ENCODE measurements at regions not wholly inside any gene's neighbourhood (a gene's known extent, or its start where the extent isn't known, plus 50 kb on each side); places are given as distances from the start of the nearest gene placed in this dataset.

DNA sequence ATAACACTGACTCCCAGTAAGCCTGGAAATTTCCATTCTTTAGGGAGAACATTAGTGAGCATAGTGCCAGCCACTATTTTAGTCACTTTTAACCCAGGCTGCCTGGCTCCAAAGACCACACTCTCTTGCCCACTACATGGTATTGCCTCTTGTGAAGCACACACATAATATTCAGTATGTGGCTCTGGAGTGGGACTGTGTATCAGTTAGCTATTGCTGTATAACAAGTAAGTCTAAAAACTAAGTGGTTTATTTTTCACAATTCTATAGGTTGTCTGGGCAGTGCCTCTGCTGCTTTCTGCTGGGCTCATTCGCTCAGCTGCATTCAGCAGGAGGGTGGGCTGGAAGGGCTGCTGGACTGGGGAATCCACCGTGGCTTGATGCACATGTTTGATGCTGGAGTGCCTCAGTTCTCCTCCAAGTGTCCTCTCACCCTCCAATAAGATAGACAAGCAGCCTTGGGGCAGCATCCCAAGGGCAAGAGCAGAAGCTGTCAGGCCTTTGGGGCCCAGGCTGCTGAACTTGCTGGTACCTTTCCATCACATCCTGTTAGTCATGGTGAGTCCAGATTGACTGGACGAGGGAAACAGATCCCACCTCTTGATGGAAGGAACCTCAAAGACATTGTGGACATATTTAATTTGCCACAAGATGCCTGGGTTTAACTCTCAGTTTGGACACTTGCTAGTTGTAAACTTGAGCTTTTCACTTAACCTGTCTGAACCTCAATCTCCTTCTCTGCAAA, 66.6 kb upstream of the TLE3 start:
- ATAC-seq (no peak), DNase-seq (ENCODE audit: low read depth, low spot score) (no peak), FAIRE-seq (no peak)
- WGBS (ENCODE audit: insufficient coverage, insufficient replicate concordance, low lambda C conversion rate, missing lambda C conversion rate) = 5% methylated on average over 3 of the region's 3 CpGs
- Histone ChIP-seq H3K36me3 (ENCODE audit: control insufficient read depth in 2 of 2, insufficient read depth in 2 of 2, low read length in 1 of 2) (no peaks in the 10 kb centered on the region), H2AFZ (ENCODE audit: control insufficient read depth, low read depth, low read length) (no peak overlapping the region), H3K27ac (ENCODE audit: control insufficient read depth, insufficient read depth) (no peak overlapping the region), H3K27me3 (replicated peaks in 1 of 2; ENCODE audit: control insufficient read depth in 2 of 2, insufficient read depth in 2 of 2, low read length in 1 of 2) (0 out of 4 replicates have a peak, but pooled peaks cover 0 to 2% of the 10 kb centered on the region in 2 experiments), H3K79me2 (ENCODE audit: control insufficient read depth, insufficient read depth, low read length) (no peaks in the 10 kb centered on the region), H3K4me2 (ENCODE audit: control insufficient read depth, insufficient read depth) (no peak overlapping the region), H3K4me1 (ENCODE audit: control insufficient read depth, insufficient read depth, low read length) (no peaks in the 10 kb centered on the region), H3K9ac (ENCODE audit: control insufficient read depth, insufficient read depth, low read length) (no peak overlapping the region), H3K4me3 (no peak overlapping the region), H3K9me3 (replicated peaks; ENCODE audit: control insufficient read depth, insufficient read depth, low read length) (peaks cover 2% of the 10 kb centered on the region; the same call in 1 of the 3 replicates), H4K20me1 (ENCODE audit: control insufficient read depth, insufficient read depth) (no peaks in the 10 kb centered on the region)
- ChIA-PET POLR2A (no interaction called here), RAD21 (ENCODE audit: unreplicated experiment) (no interaction called here), SMC1A (ENCODE audit: uncharacterized antibody, unreplicated experiment) (no interaction called here), CTCF (no interaction called here)
- in situ Hi-C loops (cut with MboI) = no loop called here
- no TSS peak for BruUV-seq (replicated peaks)
- intact Hi-C loops (cut with micrococcal nuclease; ENCODE audit: unreplicated experiment) = no loop called here
- TF ChIP-seq, protein P1, sequence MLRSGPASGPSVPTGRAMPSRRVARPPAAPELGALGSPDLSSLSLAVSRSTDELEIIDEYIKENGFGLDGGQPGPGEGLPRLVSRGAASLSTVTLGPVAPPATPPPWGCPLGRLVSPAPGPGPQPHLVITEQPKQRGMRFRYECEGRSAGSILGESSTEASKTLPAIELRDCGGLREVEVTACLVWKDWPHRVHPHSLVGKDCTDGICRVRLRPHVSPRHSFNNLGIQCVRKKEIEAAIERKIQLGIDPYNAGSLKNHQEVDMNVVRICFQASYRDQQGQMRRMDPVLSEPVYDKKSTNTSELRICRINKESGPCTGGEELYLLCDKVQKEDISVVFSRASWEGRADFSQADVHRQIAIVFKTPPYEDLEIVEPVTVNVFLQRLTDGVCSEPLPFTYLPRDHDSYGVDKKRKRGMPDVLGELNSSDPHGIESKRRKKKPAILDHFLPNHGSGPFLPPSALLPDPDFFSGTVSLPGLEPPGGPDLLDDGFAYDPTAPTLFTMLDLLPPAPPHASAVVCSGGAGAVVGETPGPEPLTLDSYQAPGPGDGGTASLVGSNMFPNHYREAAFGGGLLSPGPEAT (IDR thresholded peaks at IDR 0.05; ENCODE audit: low read depth) = no peak
- TF ChIP-seq DPF2 (IDR thresholded peaks at IDR 0.05) = no peak
- no peak for TF ChIP-seq YBX1 (IDR thresholded peaks at IDR 0.05)
- no peak for TF ChIP-seq MTA2 (IDR thresholded peaks at IDR 0.05; ENCODE audit: low read depth)
- TF ChIP-seq NFXL1 (IDR thresholded peaks at IDR 0.05; ENCODE audit: borderline replicate concordance) = no peak
- TF ChIP-seq, protein P2, sequence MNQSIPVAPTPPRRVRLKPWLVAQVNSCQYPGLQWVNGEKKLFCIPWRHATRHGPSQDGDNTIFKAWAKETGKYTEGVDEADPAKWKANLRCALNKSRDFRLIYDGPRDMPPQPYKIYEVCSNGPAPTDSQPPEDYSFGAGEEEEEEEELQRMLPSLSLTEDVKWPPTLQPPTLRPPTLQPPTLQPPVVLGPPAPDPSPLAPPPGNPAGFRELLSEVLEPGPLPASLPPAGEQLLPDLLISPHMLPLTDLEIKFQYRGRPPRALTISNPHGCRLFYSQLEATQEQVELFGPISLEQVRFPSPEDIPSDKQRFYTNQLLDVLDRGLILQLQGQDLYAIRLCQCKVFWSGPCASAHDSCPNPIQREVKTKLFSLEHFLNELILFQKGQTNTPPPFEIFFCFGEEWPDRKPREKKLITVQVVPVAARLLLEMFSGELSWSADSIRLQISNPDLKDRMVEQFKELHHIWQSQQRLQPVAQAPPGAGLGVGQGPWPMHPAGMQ (IDR thresholded peaks at IDR 0.05; ENCODE audit: borderline replicate concordance) = no peak
- no peak for TF ChIP-seq IKZF2 (IDR thresholded peaks at IDR 0.05)
- no peak for TF ChIP-seq TCF7 (IDR thresholded peaks at IDR 0.05; ENCODE audit: borderline replicate concordance)
- no peak for TF ChIP-seq SRF (IDR thresholded peaks at IDR 0.05; ENCODE audit: low read depth in 2 of 2, low read length in 2 of 2)
- no peak for TF ChIP-seq STAT1 (conservative IDR thresholded peaks at IDR 0.05)
- TF ChIP-seq CHD4 (IDR thresholded peaks at IDR 0.05) = no peak
- no peak for TF ChIP-seq IKZF1 (conservative IDR thresholded peaks at IDR 0.05)
- TF ChIP-seq RELA (IDR thresholded peaks at IDR 0.05; ENCODE audit: borderline replicate concordance, partially characterized antibody) = no peak
- TF ChIP-seq, protein P3, sequence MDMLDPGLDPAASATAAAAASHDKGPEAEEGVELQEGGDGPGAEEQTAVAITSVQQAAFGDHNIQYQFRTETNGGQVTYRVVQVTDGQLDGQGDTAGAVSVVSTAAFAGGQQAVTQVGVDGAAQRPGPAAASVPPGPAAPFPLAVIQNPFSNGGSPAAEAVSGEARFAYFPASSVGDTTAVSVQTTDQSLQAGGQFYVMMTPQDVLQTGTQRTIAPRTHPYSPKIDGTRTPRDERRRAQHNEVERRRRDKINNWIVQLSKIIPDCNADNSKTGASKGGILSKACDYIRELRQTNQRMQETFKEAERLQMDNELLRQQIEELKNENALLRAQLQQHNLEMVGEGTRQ (IDR thresholded peaks at IDR 0.05; ENCODE audit: borderline replicate concordance, low read depth, low read length) = no peak
